Adrenal gland (tissue), 9 donors: ENCODE measurements at regions not wholly inside any gene's neighbourhood (a gene's known extent, or its start where the extent isn't known, plus 50 kb on each side); places are given as distances from the start of the nearest gene placed in this dataset.

ENCODE experiments used
- DNase-seq, 7 donors: peaks; one replicate each; pipeline ENCODE4 v3.0.0-alpha.2; 2019 to 2020
- H3K27ac ChIP-seq, 5 donors: fragments of 200-600 bp; sonication (generic) in 4 of 5; 1 replicate in 3 of 5; 2 replicates in 2 of 5; pipeline versions ENCODE4 v1.5.1 to v1.8.0; 2016 to 2020; ENCODE audit warnings: mild to moderate bottlenecking in 1 of 5
- H3K27me3 ChIP-seq: fragments of 200-600 bp; 2 replicates; pipeline ENCODE4 v1.8.0; 2021
- H3K36me3 ChIP-seq, 2 donors: fragments of 200-600 bp; replicated peaks in 1 of 2; 1 replicate in 1 of 2; 2 replicates in 1 of 2; pipeline versions ENCODE4 v1.5.1 to v1.8.0; 2018 to 2022
- H3K4me1 ChIP-seq, 2 donors: fragments of 200-600 bp; replicated peaks in 1 of 2; 1 replicate in 1 of 2; 2 replicates in 1 of 2; pipeline versions ENCODE4 v1.5.1 to v1.8.0; 2018 to 2021
- H3K4me3 ChIP-seq, 4 donors: fragments of 200-600 bp; sonication (generic) in 3 of 4; one replicate each; pipeline ENCODE4 v1.5.1; 2016 to 2018
- H3K9me3 ChIP-seq, 3 donors: fragments of 200-600 bp; sonication (generic) in 1 of 3; replicated peaks in 1 of 3; 1 replicate in 2 of 3; 2 replicates in 1 of 3; pipeline versions ENCODE4 v1.5.1 to v1.8.0; 2016 to 2021
- POLR2A ChIP-seq, 2 donors: fragments of 450-650 bp; IDR thresholded peaks; one replicate each; pipeline ENCODE4 v1.6.1; 2017; ENCODE audit warnings: antibody characterized with exemption in 2 of 2, mild to moderate bottlenecking in 2 of 2, moderate library complexity in 1 of 2
- WGBS, 4 donors: extraction: QIAGEN DNeasy Blood & Tissue Kit in 2 of 4; methylation state at CpG; one replicate each; pipeline versions ENCODE4 v1.1.5 to v1.1.7; 2013 to 2017; 5-methylcytosine and 5-hydroxymethylcytosine counted together
- intact Hi-C, 2 donors: fragments of 100-400 bp; cut with DNase I; formaldehyde crosslinking; loops; one replicate each; pipeline versions ENCODE4 v1.14.1 to v1.15.0; 2022 to 2023
- TF ChIP-seq, protein P1 (sequence below), 6 experiments: fragments of 450-650 bp in 4 of 6; fragments of 200-600 bp in 2 of 6; sonication (generic) in 1 of 6; IDR thresholded peaks; 1 replicate in 5 of 6; 2 replicates in 1 of 6; pipeline versions ENCODE4 v1.5.1 to v1.8.0; 2016 to 2021; ENCODE audit warnings: antibody characterized with exemption in 6 of 6, mild to moderate bottlenecking in 2 of 6, moderate library complexity in 1 of 6
- donor health status: healthy with polysubstance abuse.
- donor health status: Bipolar disorder and iron deficiency.
- donor health status: DM: yes; HTN: yes; CAD: no.
- donor health status: DM: no; HTN: no; CAD: no.
- donor health status: DM: no; HTN: no; CAD: no.

DNA sequence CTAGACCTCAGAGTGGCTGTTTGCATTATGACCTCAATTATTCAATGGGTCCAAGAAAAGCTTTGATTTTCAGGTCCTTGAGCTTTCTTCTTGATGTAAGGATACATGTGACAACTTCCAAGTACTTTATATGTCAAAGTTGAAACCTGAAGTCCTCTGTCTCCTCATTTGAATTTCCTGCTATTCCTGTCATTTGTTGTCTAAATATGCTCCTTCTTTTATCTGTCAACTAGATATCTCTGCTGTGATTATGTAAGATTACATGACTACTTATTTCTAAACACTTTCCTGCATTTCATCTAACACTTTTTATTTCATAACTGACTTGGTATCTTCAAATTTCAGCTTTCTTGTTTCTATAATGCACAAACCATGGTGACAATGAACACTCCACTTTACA is 670.0 kb upstream of the FAM174A start:
- DNase-seq, result no peak
- no peaks in the 10 kb centered on the region for H3K4me1 ChIP-seq
- intact Hi-C loops, result no loop called here

DNA sequence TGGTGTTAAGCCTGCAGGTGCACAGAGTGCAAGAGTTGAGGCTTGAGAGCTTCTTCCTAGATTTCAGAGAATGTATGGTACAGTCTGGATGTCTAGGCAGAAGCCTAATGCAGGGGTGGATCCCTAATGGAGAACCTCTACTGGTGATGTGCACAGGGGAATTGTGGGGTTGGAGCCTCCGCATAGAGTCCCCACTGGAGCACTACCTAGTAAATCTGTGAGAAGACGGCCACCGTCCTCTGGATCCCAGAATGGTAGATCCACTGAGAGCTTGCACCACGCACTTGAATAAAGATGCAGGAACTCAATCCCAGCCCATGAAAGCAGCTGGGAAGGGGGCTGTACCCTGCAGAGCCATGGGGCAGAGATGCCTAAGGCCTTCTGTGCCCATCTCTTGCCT is 699.4 kb upstream of the FAM174A start:
- TF ChIP-seq, protein P1, sequence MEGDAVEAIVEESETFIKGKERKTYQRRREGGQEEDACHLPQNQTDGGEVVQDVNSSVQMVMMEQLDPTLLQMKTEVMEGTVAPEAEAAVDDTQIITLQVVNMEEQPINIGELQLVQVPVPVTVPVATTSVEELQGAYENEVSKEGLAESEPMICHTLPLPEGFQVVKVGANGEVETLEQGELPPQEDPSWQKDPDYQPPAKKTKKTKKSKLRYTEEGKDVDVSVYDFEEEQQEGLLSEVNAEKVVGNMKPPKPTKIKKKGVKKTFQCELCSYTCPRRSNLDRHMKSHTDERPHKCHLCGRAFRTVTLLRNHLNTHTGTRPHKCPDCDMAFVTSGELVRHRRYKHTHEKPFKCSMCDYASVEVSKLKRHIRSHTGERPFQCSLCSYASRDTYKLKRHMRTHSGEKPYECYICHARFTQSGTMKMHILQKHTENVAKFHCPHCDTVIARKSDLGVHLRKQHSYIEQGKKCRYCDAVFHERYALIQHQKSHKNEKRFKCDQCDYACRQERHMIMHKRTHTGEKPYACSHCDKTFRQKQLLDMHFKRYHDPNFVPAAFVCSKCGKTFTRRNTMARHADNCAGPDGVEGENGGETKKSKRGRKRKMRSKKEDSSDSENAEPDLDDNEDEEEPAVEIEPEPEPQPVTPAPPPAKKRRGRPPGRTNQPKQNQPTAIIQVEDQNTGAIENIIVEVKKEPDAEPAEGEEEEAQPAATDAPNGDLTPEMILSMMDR (IDR thresholded peaks at IDR 0.05), result no peak
- TF ChIP-seq POLR2A (IDR thresholded peaks at IDR 0.05), result no peak
- Histone ChIP-seq H3K9me3 (no peaks in the 10 kb centered on the region), H3K4me3 (no peak overlapping the region), H3K4me1 (no peaks in the 10 kb centered on the region), H3K27ac (no peak overlapping the region), H3K27me3 (no peaks in the 10 kb centered on the region), H3K36me3 (no peaks in the 10 kb centered on the region)
- WGBS, 4 donors, result 85 to 96% (median 89%) methylated on average over 4 of the region's 4 CpGs; no CpG with 5 or more reads in 1 of the 4 donors
- intact Hi-C loops, result no loop called here
- no peak for DNase-seq

More for the DNA sequence above, 670.0 kb upstream of the FAM174A start:
- Histone ChIP-seq H3K4me3 (no peak overlapping the region), H3K27ac (no peak overlapping the region), H3K27me3 (no peaks in the 10 kb centered on the region), H3K9me3 (no peaks in the 10 kb centered on the region), H3K36me3 (no peaks in the 10 kb centered on the region)
- TF ChIP-seq POLR2A (IDR thresholded peaks at IDR 0.05), result no peak
- TF ChIP-seq, protein P1 (IDR thresholded peaks at IDR 0.05), result no peak

DNA sequence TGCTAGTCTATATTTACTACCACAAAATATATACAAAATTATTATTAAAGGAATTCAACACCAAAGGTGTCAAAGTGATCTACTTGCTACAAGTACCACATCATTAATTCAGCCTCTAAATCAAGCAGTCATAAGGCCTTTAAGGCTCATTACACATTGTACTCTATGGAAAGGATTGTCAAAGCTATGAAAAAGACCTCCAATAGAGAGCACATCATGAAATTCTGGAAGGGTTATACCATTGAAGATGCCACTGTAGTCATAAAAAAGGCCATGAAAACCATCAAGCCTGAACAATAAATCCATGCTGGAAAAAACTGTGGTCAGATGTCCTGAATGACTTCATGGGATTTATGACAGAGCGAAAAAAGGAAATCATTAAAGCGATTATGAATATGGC is 708.0 kb upstream of the FAM174A start:
- Histone ChIP-seq H3K4me3 (no peak overlapping the region), H3K9me3 (no peaks in the 10 kb centered on the region), H3K4me1 (no peaks in the 10 kb centered on the region), H3K27me3 (no peaks in the 10 kb centered on the region), H3K27ac (no peak overlapping the region), H3K36me3 (no peaks in the 10 kb centered on the region)
- no peak for TF ChIP-seq POLR2A (IDR thresholded peaks at IDR 0.05)
- TF ChIP-seq, protein P1 (IDR thresholded peaks at IDR 0.05), result no peak
- 73 to 89% (median 78%) methylated on average over 2 of the region's 2 CpGs for WGBS, 4 donors
- DNase-seq, result no peak
- intact Hi-C loops, result no loop called here

DNA sequence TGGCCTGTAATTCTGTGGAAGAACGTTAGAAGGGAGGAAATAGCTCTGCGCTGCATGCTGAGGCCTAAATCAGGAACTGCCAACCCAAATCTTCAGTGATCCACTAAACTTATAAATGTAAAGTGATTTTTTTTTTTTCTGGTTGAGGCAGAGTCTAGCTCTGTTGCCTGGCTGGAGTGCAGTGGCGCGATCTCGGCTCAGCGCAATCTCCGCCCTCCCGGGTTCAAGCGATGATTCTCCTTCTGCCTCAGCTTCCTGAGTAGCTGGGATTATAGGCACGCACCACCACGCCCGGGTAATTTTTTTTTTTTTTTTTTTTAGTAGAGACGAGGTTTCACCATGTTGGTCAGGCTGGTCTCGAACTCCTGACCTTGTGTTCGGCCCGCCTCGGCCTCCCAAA is 717.4 kb upstream of the FAM174A start:
- Histone ChIP-seq H3K27me3 (no peaks in the 10 kb centered on the region), H3K9me3 (no peaks in the 10 kb centered on the region), H3K36me3 (no peaks in the 10 kb centered on the region), H3K4me1 (no peaks in the 10 kb centered on the region), H3K27ac (no peak overlapping the region), H3K4me3 (no peak overlapping the region)
- TF ChIP-seq, protein P1 (IDR thresholded peaks at IDR 0.05), result no peak
- no peak for TF ChIP-seq POLR2A (IDR thresholded peaks at IDR 0.05)
- intact Hi-C loops, result no loop called here
- DNase-seq, result no peak
- WGBS, 4 donors, result 84 to 91% (median 86%) methylated on average over 17 of the region's 17 CpGs
